GM12874 (cell line): ENCODE measurements at regions not wholly inside any gene's neighbourhood (a gene's known extent, or its start where the extent isn't known, plus 50 kb on each side); places are given as distances from the start of the nearest gene placed in this dataset.

Experiments
- CTCF ChIP-seq: IDR thresholded peaks from 2 replicates; pipeline ENCODE4 v1.5.1; 2011; ENCODE audit warnings: low read depth, mild to moderate bottlenecking, control low read depth, low read length, moderate library complexity; ENCODE audit not compliant: insufficient read depth

- TF ChIP-seq CTCF, result no peak
Measured at GRCh38 chr17:77553459-77554066, 404.9 kb upstream of the TNRC6C start.

GRCh38 chr17:77555121-77555591 lies 403.3 kb upstream of the TNRC6C start:
- no peak for TF ChIP-seq CTCF

- no peak for TF ChIP-seq CTCF
Measured at GRCh38 chr17:77555741-77556291, 402.7 kb upstream of the TNRC6C start.

- TF ChIP-seq CTCF, result no peak
Measured at GRCh38 chr17:77556383-77557061, 402.0 kb upstream of the TNRC6C start.

GRCh38 chr17:77558846-77559626 lies 399.5 kb upstream of the TNRC6C start:
- no peak for TF ChIP-seq CTCF

- no peak for TF ChIP-seq CTCF
Measured at GRCh38 chr17:77560381-77560780, 398.1 kb upstream of the TNRC6C start.

GRCh38 chr17:77560841-77561240 lies 397.7 kb upstream of the TNRC6C start:
- TF ChIP-seq CTCF, result no peak
